ENCODE measurements at regions not wholly inside any gene's neighbourhood (a gene's known extent, or its start where the extent isn't known, plus 50 kb on each side); places are given as distances from the start of the nearest gene placed in this dataset.

DNA sequence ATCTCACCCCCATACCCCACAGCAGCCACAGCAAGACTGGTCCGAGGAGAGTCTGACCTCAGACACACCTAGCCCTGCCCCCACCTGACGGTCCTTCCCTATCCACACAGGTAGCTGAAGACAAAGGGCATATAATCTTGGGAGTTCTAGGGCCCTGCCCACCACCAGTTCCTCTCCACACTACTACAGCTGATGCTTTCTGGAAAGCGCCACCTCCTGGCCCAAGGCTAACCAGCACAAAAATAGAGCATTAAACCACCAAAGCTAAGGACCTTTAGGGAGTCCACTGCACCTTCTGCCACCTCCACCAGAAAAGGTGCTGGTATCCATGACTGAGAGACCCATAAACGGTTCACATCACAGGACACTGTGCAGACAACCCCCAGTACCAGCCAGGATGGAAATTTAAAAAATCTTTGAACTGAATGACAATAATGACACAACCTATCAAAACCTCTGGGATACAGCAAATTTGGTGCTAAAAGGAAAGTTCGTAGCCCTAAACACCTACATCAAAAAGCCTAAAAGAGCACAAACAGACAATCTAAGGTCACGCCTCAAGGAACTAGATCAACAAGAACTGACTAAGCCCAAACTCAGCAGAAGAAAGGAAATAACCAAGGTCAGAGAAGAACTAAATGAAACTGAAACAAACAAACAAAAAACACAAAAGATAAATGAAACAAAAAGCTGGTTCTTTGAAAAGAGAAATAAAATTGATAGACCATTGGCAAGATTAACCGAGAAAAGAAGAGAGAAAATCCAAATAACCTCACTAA lies 122.1 kb upstream of the TPRG1 start:
- DNase-seq, result no peak

DNA sequence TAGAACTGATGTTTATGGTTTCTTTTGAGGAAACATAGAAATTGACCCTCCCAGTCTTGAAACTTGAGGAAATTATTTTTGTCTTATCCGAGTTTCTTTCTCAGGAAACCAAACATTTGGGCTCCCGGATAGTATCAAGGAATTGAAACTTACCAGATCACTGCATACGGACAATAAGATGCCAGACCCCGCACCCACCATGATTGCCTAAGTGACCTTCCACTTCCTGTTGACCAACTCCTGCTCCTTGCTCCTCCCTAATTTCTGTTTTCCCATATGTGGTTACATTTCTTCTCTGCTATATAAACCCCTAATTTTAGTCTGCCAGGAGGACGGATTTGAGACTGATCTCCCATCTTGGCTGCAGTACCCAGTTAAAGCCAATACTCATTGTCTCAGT lies 118.4 kb upstream of the TPRG1 start:
- DNase-seq, result no peak

DNA sequence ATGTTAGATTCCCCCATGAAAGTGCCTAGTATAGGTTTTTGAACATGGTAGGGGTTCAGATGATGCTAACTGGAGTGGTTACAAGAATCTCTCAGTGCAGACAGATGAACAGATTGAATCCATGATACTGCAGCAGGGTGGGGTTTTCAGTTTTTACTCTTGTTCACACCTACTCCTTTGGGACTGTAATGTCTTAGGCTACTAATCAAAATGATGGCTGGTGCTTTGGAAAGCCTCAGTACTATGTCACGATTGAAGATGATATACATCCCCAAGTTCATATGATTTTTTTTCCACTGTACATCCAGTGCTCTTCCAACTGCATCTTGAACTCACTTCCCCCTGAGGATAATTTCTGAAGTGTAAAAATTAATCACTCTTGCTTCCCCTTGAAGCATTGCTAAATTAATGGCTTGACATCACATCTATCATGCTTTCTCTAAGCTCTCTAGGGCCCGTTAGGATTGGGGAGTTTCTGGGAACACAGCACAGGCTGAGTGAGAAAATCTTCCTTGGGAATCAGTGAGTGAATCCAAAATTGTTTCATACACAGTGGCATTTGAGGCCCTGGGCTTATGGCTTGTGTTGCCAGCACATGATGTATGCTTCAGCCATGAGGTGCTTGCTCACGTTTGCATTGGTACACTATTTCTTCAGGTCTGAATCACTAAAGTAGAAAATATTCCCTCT lies 115.0 kb upstream of the TPRG1 start:
- no peak for DNase-seq

DNA sequence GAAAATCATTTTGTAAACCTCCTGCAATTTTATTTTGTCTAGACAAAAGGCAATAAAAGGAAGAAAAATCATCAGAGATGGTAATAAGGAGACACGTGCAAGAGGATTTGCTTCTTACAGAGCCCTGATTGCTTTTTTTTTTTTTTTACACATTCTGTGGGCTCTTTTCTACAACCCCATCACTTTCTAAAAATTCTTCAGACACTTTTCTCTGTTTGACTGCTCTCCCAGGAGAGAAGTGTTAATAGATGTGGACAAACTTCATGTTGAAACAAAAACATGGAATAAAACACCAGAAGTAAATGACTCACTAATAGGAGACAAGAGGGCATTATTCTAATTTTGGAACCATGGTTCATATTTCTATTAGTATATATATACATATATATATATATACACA lies 114.4 kb upstream of the TPRG1 start:
- DNase-seq, result no peak

DNA sequence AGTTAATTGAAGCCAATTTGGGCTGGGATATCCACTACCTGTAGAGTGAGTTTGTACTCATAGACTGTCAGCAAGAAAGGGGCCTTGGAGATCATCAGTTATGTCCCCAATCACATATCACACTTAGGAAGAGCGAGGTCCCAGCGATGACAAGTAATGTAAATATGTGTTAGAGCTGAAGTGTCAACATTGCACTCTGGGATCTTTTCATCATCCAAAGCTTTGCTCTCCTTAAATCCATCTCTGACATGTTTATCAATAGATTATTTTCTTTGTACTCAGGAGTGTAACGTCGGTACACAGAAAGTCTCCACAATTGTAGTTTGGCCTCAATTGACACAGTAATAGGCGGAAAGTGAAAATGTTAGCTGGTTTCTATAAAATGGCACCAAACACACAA lies 113.7 kb upstream of the TPRG1 start:
- DNase-seq, result no peak

DNA sequence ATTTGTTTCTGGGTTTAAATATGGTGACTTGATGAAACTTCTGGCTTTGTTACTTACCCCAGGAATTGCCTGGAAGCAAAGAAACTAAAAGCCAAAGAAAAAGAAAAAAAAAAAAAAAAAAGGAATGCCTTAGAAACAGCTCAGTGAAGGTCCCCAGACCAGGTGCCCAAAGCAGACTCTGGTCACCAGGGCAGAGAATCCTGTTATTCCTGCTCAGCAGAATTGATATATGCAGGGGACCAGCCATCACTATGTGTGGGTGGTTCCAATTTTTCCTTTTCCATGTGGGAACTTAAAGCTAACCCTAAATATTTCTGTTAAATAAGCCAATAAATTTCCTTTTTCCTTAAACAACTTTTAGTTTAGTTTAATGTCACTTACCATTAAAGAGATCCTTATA lies 100.8 kb upstream of the TPRG1 start:
- no peak for DNase-seq

DNA sequence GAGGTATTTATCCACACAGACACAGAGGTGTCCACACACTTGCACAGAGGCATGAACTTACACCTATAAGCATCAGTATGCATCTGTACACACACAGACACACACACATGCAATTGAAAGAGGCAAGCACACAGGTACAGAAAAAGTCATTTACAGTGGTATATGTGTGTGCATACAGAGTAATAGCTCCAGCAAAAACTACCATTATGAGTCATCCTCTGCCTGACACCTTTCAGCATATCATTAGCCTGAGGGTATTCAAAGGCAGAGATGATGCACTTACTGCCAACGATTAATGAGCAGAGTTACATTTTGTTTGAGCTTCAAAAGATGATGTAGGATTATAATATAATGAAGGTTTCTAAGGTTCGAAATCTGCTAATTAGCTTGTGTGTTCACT lies 100.3 kb upstream of the TPRG1 start:
- DNase-seq, result no peak

DNA sequence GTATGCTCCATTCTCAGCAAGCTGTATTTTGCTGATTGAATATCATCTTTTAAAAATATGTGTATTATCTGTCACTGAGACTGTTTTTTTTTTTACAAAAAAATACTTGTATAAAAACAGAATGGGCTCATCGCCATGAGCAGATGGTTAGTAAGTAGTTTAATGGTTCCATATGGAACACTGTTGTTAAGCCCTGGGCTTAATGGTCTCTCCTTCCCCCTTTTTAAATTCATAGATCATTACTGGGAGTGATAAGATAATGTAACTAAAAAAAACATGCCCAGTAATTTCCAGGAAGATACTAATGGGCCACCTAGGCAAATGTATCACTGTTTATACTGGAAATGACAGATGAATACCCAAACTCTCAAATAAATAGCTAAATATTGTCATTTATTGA lies 95.3 kb upstream of the TPRG1 start:
- DNase-seq, result no peak

DNA sequence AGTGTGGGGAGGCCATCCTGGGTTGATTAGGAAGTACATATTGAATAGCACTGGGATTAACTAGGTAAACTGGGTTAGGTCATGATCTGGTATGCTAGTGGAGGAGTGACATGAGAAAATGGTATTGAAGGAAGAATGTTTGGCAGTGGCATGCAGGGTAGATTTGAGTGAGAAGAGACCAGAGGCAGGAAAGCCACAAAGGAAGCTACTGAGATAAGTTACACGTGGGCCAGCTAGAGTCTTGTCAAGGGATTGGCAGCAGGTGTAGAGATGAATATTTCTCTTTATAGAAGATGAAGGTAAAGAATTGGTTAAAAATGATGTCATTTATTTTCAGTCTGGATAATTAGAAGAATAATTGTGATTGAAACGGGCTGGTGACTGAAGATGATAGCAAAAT lies 91.0 kb upstream of the TPRG1 start:
- no peak for DNase-seq

DNA sequence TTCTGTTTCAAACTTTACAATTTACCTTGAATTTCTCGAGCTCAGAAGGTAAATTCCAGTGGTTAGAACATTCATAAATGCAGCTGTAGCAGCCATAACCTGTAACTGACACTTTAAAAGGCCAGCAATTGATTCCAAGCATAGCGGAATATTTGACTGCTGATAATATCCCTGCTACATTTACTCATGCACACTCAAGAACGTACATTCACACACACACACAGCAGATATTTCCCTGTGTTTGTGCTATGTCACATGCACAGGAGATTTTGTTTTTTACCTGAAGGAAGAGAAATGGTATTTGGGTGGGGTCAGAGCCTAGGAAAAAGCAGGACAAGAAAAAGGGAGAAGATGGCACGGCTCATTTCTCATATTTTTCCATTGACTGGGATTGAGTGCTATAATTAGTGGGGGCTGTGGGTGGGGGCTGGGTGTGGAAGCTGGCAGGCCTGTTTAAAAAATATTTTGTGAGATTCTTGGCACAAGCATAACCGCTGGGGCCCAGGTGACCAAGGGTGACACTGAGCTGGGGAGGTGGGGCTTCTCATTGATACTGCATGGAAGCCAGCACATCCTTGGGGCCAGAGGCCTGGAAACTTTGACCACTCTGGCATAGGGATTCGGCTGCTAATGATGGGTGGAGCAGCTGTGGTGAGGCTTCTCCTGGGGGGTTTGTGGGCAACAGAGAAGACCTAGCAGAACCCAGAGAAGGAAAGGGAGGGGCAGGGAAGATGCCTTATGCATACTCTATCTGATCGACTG lies 88.9 kb upstream of the TPRG1 start:
- no peak for DNase-seq

DNA sequence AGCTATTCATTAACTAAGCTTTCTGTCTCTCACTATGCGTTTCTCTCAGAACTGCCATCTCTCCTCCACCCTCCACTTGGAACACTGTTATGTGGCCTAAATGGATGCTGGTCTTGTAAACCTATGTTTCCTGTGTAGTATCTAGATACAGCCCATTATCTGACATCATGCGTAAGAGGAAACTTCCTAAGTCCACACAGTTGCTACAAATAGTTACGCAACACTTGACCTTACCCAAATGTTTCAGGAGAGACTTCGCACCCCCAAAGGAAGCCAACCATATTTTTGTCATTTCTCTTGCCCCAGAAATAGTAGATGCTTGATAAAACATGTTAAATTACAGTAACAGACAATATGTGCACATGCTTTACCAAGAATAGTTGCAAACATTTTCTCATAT lies 87.2 kb upstream of the TPRG1 start:
- no peak for DNase-seq

DNA sequence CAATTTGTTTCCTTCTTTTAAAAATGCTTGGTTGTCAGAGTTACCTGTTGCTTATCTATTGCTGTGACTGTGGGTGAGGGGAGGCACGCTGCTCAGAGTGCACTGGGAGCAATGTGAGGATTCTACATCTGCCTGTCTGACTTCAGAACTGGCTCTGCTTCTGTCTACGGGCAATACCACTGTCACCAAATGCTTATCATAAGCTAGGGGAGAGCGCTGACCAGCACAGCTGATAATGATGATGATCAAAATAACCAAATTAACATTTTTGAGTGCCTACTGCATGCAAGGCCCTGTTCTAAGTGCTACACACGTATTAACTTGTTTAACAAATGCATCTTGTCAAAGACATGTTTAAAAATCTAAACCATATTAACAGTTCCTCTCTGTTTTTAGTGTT lies 79.2 kb upstream of the TPRG1 start:
- no peak for DNase-seq

DNA sequence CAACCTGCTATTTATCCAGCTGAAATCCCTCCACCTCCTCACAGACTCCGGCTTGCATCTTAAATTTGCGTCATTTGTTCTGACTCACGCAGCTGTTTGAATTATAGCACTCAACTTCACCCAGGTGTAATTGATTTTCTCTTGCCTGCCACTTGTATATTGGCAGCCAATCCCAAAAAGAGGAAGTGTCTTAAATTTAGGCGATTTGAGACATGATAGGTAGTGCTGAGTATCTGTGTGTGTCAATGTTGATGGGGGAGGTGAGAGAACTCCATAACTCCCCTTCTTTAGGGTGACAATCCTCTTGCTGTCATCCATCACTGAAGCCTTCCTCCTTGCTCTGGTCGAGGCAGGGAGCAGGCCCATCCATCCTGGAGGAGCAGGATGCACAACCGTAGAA lies 77.2 kb upstream of the TPRG1 start:
- DNase-seq, result no peak

DNA sequence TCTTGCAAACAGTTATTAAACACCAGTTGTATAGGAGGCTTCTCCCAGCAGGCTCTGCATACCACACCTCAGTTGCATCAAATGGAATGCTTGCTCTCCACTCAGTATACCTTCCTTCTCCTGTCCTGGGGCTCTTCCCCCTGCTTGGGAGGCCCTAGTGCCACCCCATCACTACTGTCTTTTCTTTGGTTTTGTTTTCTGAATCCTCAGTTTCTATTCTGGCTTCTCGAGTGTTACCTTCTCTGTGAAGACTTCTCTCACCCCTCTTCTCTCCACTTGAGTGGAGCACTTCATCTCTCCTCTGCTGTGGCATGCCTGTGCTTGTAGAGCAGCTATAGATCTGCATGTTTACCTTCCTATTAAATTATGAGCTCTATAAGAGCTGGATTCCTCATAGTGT lies 75.7 kb upstream of the TPRG1 start:
- no peak for DNase-seq

DNA sequence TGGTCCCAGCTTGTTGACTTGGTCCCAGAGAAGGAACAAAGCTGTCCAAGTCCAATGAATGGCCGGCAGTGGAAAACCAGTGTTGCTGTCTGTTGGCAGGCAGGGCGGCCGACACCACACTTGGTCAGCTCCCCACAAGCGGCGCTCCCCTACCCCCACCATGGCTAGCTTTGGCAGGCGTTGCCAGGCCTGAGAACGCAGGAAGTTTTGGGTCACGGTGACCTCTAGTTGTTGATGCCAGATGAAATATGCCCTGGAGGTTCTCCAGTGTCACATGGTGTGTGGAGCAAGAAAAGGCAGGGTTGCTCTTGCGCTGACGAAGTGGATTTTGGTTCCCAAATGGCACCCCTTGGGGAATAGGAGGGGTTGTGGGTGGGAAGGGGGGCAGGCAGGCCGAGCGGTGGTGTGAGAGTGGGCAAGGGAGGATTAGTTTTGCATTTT lies 72.7 kb upstream of the TPRG1 start:
- no peak for DNase-seq

DNA sequence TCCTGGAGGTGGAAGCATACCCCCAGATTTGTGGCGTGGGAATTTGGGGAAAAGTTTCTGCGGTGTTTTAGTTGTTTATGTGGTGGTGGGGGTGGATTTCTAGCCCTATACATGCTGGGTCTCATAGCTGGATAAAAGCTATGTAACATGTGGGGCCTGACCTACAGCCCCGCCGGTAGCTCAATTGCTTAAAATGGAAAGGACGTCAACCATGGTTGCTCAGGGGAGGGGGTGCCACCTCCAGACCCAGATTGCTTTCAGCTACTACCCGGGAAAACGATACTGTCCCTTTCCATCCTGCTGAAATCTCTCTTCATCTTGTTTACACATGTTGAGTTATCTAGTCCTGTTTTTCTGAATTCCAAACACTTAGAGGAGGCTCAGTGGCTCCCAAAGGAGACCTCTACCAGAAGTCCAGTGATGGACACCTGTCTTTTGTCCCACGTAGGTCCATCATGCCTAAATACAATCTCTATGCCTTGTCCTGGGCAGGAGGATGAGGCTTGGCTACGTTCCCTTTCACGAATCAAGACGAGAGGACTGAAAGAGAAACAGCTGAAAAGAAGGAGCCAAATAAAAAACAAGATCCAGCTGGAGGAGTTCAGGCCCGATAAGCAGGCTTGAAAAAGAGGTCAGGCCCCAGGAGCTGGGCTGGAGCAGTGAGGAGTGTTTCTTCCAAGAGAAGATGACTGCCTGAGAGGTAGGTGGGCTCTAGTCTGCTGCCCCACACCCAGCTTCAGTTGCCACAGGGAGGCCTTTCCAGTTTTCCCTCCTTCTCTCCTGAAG lies 72.1 kb upstream of the TPRG1 start:
- no peak for DNase-seq

DNA sequence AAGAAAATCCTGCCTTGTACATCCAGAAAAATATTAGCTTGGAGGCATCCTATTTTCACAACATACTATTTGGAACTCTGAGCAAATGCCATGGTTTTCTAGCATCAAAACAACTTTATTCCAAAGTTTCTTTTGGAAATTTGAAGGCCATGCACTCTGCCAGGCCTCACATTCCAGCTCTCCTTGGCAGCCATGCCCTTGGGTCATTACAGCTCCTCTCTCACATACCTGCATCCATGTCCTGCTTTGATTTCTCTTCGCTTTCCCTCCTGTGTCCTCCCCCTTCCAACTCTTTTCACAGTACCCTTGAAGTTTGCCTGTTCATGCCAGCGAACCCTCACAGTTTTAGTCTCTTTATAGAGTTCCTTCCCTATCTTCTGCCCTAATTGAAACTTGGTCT lies 70.9 kb upstream of the TPRG1 start:
- no peak for DNase-seq

DNA sequence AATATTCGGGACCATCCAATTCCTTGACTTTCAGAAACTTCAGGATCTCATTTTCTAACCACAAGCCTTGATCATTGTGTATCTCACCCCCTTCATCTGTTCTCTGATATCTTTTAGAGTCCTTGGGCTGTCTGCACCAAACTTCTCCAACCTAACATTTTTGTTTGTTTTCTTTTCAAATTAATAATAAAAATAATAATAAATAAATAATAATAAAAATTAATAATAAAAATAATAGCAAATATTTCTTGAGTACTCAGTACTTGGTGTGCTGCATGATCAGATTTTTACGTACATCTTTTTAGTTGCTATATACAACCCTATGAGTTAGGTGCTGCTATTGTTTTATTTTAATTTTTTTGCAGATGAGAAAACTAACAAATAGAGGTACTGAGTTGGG lies 70.2 kb upstream of the TPRG1 start:
- no peak for DNase-seq

DNA sequence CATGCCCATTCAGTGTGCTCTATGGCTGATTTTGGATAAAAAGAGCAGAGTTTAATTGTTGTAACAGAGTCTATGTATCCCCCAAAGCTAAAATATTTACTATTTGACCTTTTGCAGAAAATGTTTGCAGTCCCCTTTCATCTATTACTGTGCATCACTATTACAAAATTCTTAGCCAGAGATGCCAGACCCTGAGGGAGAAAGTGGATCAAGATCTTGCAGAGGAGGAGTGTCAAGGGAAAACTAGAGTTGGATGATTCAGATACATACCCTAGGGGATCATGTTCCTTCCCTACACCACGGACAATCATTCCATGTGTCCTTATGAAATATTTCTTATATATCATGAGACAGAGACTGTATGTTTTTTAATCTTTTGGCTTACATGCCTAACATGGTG lies 68.6 kb upstream of the TPRG1 start:
- no peak for DNase-seq

DNA sequence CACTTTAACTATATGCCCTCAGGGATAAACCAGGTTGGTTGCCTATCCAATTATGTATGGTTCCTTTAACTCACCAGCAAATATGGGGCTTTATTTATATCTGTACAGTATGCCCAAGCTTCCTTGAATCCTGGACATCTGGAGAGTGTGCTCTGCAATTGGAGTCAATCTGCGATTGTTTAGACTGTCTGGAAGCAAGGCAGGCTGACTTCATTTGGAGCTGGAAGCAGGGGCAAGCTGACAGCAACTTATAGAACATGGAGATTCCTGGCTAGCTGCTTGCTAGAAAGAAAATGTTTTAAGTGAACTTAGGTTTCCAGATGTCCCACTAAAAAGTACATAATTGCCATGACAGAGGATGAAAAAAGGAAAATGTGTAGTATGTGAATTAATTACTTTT lies 63.7 kb upstream of the TPRG1 start:
- no peak for DNase-seq

DNA sequence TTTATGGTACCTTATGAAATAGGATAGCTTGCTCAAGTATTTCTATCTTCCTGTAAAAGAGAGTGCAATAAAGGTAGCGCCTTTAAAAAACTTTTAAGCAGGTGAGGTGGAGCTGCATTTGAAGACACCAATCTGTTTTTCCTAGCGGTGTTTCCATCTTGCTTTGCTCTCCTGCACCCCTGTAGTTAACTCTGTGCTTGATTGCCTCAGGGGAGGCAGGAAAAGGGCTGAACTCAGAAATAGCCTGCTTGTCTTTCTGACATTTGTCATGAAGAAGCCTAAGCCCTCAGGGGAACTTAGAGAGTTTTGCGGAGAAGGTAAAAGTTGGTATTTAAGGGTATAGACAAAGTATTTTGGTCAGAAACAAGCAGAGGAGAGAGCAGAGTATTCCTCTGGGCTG lies 63.0 kb upstream of the TPRG1 start:
- DNase-seq, result no peak

DNA sequence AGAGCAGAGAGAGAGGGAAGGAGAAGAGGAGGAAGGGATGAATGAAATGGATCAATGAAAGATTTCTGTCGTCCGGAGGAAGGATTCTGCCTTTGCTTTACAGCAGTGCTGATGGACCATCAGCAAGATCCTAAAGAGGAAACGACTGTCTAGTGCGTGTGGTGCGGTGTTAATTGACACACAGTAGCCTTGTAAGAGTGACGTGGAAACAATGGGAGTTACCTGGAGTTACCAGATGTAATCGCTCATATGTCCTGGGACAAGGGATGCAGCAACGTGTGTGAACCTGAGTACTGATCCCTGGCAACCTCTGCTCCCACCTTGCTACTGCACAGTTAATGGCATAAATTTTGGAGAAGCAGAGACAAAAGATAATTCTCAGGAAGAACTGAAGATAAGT lies 62.6 kb upstream of the TPRG1 start:
- no peak for DNase-seq

DNA sequence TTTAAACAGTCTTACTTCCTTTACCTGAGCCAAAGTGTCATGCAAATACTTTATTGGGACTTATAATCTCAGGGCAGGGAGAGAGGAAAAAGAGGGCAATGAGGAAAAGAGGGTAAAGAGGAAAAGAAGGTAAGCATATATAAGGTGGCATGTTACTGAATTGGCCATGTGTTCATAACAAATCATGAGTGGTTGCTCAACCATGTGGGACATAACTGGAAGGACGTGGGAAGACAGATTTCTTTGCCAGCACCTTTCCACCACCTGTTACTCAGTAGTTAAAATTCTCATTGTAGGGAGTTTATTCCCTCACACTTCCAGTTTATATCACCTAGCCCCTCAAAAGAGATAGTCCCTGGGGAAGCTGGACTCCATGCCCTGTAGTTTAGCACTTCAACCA lies 54.7 kb upstream of the TPRG1 start:
- no peak for DNase-seq
